SH-SY5Y (cell line): ENCODE measurements at regions not wholly inside any gene's neighbourhood (a gene's known extent, or its start where the extent isn't known, plus 50 kb on each side); places are given as distances from the start of the nearest gene placed in this dataset.

Experiments used
- GATA2 ChIP-seq: IDR thresholded peaks from 2 replicates; pipeline ENCODE4 v1.6.1; 2011; ENCODE audit warnings: mild to moderate bottlenecking, low read depth, low read length
- GATA3 ChIP-seq: IDR thresholded peaks from 2 replicates; pipeline ENCODE4 v1.6.1; 2011; ENCODE audit warnings: low read depth, mild to moderate bottlenecking, low read length, moderate library complexity

DNA sequence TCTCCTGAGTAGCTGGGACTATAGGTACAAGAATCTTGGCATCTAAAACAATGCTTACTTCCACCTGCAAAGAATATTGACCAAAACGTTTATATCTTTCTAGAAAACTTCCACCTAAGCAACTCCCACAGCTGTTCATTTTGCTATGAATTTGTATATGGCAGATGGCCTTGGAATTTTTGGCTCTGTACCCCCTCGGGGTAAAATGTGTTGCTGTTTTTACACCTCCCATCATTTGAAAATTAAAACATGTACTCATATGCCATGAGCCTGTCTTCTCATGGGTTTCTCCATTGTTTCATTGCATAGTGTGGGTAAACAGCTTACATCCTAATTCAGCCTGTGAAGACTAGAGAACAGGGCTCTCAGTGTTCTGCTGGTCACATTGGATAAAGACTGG, 853.6 kb upstream of the SOX11 start:
- no peak for TF ChIP-seq GATA2
- no peak for TF ChIP-seq GATA3

DNA sequence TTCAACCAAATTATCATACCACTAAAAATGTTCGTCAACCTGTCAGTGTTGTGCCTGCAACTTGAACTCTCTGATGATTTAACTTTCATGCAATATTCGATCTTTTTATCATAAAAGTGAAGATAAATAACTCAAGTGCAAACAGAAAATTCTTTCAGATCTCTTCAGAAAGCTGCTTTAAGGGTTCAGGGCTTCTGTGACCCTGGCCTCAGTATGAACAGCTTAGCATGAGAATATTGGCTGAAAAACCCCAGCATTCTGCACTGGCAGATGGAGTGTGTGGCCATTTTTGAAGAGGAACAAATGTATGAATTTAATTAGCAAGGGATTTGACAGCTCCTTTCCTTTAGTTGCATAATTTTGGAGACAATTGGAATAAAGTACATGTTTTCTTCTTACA, 851.4 kb upstream of the SOX11 start:
- no peak for TF ChIP-seq GATA3
- no peak for TF ChIP-seq GATA2

DNA sequence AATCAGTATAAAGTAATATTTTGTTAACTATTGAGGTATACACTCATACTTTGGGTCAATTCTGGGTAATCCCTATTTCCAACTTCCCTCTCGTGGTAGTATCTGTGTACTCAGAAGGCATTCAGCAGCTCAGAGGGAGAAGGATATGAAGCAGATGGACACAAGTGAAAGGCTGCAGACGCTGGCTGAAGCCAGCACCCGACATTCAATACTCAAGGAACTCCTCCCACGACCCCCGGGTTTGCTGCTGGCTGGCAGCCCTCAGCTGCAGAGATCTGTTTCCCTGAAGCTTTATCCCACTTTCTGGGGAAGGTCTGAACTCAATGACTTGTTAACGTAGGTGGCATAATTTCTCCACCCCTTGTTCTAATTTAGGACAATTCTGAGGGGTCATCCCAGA, 847.3 kb upstream of the SOX11 start:
- no peak for TF ChIP-seq GATA2

DNA sequence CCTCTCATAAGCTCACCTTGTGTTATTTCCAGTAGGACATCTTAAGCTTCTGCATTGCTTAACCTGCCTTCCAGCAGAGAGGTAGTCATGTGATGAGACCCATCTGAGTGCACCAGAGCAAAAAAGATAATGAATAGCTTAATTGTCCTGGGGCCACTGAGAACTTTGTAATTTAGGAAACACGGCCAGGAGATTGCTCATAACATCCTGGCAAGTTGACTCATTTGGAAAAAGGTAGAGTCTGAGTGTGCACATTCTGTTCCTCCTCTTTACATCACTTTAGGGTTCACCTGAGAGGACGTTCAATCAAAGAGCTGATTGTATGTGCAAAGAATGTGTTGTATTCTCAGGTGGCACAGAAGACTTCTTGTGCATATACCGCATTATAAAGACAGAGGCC, 830.2 kb upstream of the SOX11 start:
- TF ChIP-seq GATA2, result no peak
- no peak for TF ChIP-seq GATA3

DNA sequence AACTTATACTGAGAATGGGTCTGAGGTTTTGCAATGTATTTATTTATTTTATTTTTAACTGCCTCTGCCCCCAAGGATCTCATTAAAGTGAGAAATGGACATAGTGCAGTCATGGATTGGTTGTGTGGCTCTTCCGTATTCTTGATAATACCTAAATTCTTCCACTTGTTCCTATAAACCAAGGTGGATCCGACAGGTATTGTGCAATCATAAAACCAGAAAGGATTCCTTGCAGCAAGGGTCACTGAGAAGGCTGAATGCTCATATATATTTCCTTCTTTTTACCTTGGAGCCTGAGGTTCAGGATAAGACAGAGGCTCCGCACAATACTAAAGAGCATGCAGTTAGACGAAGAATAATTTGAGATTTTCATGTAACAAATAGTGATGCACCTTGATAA, 826.0 kb upstream of the SOX11 start:
- TF ChIP-seq GATA3 (no peak), GATA2 (no peak)

DNA sequence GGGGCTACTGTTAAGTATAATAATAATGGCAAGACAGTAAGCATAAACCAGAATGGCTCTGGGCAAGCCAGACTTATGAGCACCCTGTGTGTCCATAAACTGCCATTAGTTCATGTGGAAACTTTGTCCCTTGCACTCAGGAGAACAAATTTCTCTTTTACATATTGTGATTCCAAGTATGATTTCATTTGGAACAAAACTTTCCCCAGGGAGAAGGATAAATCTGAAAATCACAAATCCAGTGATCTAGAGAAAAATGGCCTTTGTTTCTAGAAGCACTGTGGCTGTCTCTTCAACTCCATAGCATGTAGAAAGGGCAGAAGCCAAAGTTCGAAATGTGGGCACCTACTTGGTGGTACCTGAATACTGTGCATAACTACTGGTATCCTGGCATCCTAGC, 823.7 kb upstream of the SOX11 start:
- TF ChIP-seq GATA2, result no peak

DNA sequence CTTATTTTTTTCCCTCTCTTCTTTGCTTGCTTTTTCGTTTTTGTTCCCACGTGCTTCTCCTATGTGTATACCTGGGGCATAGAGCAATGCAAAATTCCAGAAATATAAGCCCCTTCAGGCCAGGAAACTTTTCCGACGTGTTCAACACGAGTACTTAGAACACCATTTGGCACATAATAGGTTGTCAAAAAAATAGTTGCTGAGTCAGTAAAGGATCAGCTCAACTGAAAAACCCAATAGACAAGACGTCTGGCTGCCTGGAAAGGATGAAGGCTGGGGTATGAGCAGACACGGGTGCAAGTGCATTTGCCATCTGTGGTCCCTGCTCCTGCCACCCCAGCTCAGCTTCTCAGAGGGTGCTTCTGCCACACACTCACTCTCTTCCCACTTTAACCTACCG, 823.0 kb upstream of the SOX11 start:
- TF ChIP-seq GATA3 (no peak), GATA2 (no peak)

DNA sequence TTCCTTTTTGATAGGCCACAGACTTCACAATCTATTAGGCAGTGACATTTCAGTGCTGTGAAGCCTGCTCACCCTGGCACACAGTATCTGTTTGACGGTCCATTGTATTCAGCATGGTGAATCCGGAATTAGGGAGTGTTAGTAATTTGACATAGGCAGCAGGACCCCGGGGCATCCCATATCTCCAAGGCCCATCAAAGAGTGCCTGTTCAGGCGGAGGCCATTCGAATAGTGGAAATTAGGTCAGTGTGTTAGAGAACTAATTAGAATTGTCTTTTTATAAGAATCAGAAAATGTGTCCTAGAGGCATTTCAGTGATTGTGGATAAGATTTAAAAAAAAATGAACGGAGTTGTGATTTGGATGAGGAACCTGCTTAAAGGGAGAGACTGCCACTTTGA, 818.8 kb upstream of the SOX11 start:
- TF ChIP-seq GATA3 (peak; percentile 76), GATA2 (peak; percentile 89)

DNA sequence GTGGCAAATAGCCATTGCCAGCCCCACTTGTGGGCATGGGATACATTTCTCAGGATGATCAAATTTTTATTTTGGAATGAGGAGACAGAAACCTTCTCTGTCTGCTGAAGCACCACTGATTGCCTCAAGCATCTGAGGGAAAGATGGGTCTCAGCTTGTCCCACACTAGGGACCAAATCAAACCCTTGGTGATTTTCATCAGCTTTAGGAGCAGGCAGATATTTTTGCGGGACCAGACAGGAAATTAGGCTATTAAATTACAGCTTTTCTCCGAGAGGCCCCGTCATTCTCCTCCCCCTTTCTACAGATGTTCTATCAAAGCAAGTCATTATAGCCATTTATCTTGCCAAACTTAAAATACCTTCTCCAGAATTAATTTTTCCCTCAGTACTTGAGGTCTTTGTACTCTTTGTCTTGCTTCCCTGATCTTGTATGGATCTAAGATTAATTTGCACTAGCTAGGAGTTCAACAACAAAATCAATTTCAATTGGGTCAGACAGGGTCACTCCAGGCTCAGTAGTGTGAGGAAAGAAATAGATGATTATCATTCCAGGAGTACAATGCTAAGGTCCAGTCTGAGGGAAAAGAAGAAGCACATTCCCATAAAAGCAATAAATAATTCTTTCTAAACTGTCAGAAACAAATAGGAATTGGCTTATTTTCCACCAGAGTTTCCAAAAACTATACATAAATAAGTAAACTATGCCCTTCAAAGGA, 818.1 kb upstream of the SOX11 start:
- TF ChIP-seq GATA3, result no peak
- TF ChIP-seq GATA2, result no peak; the same call in 1 of the 2 replicates

DNA sequence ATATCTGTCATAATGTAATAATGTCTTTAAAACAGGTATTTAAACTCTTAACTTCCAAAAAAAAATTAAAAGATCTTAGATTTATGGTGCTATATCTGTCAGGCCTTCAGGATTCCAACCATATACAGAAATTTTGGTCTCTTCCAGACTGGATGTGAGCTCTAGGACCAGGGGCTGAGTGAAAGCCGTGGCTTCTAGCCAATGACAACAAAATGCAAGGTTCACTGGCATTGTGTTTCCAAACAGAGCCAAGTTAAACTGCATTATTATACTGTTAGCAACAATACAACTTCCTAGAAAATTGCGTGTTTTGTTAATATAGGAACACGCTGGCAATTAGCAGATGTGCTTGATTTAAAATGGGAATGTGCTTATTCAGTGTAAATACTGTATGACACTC, 809.8 kb upstream of the SOX11 start:
- no peak for TF ChIP-seq GATA2
- TF ChIP-seq GATA3, result no peak

DNA sequence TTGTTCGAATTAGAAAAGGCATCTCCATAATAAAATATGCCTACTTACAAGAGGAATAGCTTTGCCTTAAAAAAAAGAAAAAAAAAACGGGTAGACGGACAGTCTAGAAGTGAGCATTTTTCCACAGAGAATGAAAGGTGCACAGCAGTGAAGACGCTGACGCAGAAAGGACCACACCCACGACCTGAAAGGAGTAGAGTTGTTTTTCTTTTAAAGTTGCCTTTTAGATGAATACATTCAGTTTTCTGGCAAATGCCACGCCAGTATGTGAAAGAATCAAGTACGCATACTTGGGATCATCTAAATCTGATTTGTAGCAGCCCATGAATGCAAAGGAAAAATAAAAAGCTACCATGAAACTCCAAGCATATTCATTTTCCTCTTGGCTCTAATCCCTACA, 809.2 kb upstream of the SOX11 start:
- no peak for TF ChIP-seq GATA2

DNA sequence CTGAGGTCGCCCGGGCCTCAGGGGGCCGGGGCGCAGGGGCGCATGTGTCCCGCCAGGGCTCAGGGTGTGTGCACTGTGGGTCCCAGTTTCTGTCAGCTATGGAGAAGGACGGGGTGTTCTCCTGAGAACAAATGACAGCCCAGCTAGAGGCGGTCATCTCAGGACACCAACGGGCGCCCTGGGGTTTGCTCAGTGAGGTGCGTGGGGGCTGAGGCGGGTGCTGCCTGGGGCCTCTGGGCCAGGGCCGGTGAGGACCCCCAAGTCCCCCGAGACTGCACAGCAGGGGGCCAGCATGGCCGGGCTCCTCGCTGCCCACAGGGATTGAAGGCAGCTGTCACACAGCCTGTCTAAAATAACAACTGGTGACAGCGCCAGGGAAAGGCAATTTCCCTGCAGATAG, 808.8 kb upstream of the SOX11 start:
- TF ChIP-seq GATA2 (no peak), GATA3 (no peak)

DNA sequence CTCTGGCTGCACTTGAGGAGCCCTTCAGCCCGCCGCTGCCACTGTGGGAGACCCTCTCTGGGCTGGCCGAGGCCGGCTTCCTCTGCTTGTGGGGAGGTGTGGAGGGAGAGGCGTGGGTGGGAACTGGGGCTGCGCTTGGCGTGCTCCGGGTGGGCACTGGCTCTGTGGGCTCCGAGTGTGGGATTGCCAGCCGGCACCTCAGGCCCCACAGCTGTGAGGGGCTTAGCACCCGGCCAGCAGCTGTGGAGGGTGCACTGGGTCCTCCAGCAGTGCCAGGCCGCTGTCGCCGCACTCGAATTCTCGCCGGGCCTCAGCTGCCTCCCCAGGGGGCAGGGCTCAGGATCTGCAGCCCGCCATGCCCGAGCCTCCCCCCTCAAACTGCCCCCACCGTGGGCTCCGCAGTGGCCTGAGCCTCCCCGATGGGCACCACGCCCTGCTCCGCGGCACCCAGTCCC, 808.0 kb upstream of the SOX11 start:
- TF ChIP-seq GATA3 (no peak), GATA2 (no peak)

DNA sequence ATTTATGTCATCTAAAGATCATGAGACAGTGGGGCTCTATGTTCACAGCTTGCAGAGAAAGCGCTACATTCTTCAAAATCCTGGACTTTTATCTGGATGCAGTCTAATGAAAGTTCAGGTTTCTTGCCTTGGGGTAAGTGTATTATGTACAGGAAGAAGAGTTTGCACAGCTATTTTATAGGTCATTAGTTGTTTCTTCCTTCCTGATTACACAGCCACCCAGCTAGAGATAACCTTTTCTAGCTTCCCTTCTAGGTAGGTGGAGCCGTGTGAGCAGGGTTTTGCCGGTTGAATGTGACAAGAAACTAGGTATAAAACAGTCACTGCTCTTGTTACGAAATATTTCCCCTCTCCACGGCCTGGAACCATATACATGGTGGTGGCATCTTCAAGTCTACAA, 800.8 kb upstream of the SOX11 start:
- TF ChIP-seq GATA2 (no peak), GATA3 (no peak)

DNA sequence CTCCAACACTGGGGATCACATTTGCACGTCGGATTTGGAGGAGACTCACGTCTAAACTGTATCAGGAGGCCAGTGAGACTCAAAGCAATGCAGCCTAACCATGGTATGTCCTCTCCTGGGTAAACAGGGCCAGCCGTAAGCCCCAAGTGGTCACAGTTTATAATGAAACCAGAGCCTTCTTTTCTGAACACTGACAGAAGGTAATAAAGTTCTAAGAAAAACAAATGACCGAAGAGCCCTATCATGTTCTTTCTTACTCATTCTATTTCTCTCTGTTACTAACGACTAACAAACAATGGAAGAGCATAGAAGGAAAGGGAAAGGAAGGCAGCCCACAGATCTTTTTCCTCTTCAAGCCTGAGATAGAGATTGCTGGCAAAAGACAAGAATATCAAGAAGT, 796.8 kb upstream of the SOX11 start:
- TF ChIP-seq GATA2, result no peak
- TF ChIP-seq GATA3, result no peak

DNA sequence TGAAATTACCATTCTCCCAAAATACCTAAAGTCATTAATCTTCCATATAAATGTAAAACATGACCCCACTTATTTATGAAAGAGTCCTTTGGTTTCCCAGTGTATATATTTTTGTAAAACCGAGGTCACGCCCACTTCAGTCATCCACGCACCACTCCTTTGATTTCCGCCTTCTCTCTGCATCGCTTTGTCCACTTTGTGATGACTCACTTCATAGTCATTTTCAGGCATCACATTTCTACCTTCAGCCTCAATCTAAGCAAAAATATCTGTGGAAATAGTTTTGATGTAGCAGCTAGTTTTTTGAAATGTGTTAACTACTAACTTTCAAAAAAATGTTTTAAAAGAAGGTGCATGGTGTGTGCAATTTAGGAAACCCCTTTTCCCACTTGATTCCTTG, 793.5 kb upstream of the SOX11 start:
- TF ChIP-seq GATA3 (no peak), GATA2 (no peak)

DNA sequence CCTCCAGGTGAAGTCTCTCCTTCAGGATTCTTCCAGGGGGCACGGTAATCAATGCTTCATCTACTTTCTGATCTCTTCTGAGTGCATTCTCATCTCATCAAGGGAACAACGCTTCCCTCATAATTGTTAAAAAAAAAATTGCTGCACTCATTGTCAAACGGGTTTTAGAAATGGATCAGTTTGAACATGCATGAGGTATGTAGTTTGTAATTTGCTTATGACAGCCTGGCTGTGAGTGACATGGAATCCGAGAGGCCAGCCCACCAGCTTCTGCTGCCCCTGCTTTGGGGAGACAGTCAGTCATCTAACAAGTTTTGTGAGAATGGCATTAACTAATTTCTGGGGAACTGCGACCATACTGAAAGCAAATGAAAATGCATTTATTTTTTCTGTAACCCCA, 791.9 kb upstream of the SOX11 start:
- TF ChIP-seq GATA3, result no peak
- TF ChIP-seq GATA2, result no peak
